ENCODE measurements at regions not wholly inside any gene's neighbourhood (a gene's known extent, or its start where the extent isn't known, plus 50 kb on each side); places are given as distances from the start of the nearest gene placed in this dataset.
A peak's percentile ranks its signal among the peaks of the same experiment; 100 is the strongest.

- no peak for DNase-seq (ENCODE audit: low spot score)
Measured at GRCh38 chr14:95466506-95466905, 49.9 kb downstream of the SYNE3 start.

DNA sequence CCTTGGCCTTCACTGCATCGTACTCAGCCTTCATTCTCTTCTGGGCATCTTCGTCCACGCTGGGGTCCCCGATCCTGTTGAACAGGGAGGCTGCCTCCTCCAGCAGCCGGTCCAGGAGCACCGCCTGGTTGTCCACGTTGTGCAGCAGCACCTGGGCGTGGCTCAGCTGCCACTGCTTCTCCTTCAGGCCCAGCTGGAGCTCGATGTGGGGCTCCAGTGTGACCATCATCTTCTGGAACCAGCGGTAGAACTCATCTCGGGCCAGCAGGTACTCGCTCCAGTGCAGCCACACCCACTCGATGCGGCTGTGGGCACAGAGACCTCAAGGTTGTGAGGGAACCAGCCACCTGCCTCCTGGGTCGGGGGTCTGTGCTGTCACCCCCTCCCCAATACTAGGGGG is 50.5 kb downstream of the SYNE3 start:
- no peak for DNase-seq (ENCODE audit: low spot score)

GRCh38 chr14:95465358-95465757 is 51.1 kb downstream of the SYNE3 start:
- DNase-seq (ENCODE audit: low spot score), result no peak

DNA sequence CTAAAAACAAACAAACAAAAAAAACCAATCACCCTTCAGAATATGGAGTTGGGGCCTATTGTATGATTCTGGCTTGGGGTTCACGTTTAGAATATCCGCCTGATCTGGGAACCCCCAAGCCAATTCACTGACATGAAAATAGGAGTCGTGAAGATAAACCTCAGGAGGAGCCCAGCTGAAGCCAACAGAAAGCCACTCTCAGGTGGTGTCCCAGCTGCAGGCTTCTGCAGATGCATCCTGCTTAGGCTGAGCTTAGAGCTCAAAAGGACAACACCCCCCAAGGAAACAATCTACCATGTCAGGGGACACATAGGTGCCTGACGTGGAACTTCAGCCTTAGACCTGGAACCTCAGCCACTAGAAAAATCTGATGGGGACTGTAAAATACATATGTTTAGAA is 51.9 kb downstream of the SYNE3 start:
- no peak for DNase-seq (ENCODE audit: low spot score)

- no peak for DNase-seq (ENCODE audit: low spot score)
Measured at GRCh38 chr14:95464103-95464502, 52.3 kb downstream of the SYNE3 start.

DNA sequence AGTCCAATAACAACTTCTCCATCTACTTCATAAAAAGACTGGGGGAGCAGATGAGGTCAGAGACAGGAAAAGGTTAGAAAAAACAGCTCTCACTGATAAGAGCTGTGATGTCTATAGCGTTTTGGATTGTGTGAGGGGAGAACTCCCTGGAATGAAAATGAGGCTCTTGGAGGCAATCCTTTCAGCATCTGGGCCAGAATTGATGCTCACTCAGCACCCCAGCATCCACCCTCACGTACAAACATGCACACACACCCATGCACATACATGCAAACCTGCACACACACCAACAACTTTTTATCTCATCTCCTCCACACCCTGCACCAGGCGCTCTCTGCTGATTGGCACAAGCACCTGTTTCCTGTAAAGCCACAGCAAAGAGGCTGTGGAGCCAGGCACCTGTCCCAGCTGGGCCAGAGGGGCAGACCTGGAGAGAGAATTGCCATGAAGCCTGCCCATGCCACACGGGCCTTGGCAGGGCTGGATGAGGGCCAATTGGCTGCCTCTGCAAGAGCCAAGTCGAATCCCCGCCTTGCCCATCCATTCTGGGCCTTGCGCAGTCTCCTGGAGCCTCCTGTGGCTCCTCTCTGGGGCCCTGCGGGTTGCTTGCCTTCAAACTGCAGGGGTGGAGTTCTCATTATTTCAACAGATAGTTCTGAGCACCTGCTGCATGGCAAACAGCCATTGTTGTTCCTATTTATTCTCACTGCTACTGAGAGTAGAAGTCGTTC is 53.1 kb downstream of the SYNE3 start:
- DNase-seq (ENCODE audit: low spot score), result no peak

DNA sequence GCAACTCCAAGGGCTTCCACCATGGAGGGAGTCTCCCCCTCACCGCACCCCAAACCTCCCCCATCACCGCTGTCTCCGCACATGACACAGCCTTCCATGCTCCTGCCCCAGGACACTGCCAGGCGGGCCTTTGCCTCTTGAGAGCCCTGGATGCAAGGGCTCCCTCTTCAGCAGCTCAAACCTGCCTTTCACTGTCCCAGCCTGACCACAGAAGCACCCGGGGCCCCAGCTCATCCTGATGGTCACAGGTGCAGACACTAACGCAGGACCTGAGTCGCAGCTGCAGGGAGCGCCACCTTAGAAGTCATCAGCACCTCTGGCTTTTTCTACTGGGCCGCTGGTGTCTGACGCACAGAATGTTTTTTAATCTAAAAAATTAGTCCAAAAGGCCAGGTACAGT is 54.0 kb downstream of the SYNE3 start:
- DNase-seq (ENCODE audit: low spot score), result no peak

DNA sequence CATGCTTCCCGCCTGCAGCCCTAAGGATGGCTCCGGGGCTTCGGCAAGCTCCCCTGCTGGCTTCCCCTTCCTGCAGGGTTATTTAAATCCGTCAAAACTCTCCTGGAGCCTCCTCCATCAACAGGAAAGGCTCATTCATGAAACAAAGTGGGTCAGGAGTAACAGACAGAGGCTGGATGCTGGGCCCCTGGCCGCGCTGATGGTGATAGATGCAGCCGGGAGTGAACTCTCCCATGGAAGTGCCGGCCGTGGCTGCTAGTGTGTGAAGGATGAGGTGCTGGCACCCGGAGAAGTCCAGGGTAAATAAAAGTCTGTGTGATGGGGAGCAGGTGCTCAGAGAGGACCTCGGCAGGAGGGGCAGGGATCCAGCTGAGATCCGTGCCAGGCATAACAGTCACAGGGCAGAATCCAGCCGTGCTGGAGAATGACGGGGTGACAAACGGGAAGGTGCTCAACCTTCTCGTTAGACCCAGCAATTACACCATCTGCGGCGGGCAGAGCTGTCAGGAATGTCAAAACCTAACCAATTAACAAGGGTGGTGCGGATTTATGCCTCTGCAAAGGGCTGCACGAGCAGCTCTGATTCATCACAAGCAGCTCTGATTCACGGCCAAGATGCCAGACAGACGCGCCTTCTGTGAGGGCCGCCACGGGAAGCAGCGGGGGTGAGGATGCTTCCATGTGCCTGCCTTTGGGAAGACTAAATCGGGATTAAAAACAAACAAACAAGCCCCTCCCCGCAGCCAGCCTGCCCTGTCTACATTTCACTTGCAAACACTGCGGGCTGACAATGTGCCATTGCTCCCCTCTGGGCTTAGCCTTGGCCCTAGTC is 55.6 kb downstream of the SYNE3 start:
- no peak for DNase-seq (ENCODE audit: low spot score)

- no peak for DNase-seq (ENCODE audit: low spot score)
Measured at GRCh38 chr14:95458906-95459305, 57.5 kb downstream of the SYNE3 start.

- DNase-seq (ENCODE audit: low spot score), result no peak
Measured at GRCh38 chr14:95458459-95458858, 58.0 kb downstream of the SYNE3 start.

GRCh38 chr14:95456281-95456680 is 60.2 kb downstream of the SYNE3 start:
- no peak for DNase-seq (ENCODE audit: low spot score)

DNA sequence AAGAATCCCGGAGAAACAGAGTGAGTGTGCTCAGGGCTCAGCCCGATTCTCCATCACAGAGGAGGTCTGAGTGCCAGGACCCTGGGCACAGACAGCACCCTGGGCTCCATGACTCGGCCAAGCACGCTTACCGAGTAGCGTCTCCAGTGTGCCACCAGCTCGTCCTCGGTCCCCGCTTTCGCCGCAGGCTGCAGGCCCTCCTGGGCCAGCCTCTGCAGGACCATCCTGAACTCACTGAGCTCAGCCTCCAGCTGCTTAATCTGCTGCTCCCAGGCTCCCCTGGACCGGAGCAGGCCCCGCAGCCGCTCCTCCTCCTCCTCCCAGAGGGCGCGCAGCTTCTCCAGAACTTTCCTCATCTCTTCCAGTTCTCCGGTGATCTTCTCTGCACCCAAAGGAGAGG is 61.2 kb downstream of the SYNE3 start:
- DNase-seq (ENCODE audit: low spot score), result no peak

GRCh38 chr14:95453713-95453980 is 62.8 kb downstream of the SYNE3 start:
- no peak for DNase-seq (ENCODE audit: low spot score)

DNA sequence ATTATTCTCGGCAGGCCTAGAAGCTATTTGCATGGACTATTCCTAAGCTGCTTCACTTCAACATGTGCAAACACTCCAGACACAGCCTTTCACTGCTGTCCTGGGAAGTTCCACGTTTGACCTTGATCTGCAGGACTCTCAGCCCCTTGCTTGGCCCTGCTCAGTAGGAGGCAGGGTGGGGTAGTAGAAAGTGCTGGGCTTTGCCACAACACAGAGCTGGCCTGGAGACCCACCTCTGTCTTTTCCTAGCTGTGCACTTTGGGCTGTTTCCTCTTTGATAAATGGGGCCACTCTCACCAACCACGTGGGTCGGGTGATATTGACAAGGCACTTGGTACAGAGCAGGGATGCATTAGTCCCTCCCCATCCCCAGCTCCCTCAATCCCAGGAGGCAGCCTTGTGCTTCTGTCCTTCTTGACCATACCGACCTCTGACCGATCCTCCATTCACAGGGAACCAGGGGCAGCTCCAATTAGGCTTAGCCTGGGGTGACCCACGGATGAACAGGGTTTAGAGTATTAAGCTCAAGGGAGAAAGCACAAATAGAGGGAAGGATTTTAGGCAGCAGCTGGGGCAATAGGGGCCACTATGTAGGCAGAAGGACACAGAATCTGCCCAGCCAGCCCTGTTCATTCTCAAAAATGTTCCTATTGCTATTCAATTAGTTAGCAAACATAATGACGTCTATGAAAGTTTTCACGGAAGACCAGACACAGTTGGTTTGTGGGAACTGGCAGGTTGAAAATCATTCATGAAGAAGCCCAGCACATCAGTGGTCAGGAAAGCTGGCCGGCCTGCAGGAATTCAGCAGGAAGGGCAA is 63.3 kb downstream of the SYNE3 start:
- no peak for DNase-seq (ENCODE audit: low spot score)

- DNase-seq (ENCODE audit: low spot score), result no peak
Measured at GRCh38 chr14:95452176-95452892, 64.1 kb downstream of the SYNE3 start.

DNA sequence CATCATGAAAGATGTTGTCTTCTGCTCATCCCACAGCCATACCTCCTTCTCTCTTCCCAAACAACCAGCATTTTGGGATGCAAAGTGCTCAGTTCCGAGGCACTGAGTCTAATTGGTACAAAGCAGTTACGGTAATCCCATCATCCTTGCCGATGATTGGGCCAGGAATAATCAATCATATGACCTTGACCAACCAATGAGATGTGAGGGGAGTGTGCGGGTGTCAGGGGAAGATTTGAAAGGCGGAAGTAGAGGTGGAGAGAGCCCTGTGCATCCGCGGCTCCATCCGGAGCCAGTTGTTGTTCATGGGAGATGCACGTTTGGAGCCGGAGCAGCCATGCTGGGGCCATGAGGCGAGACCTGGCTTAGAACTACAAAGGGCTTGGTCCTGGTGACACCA is 67.3 kb downstream of the SYNE3 start:
- no peak for DNase-seq (ENCODE audit: low spot score)

GRCh38 chr14:95446470-95446869 is 70.0 kb downstream of the SYNE3 start:
- no peak for DNase-seq (ENCODE audit: low spot score)

DNA sequence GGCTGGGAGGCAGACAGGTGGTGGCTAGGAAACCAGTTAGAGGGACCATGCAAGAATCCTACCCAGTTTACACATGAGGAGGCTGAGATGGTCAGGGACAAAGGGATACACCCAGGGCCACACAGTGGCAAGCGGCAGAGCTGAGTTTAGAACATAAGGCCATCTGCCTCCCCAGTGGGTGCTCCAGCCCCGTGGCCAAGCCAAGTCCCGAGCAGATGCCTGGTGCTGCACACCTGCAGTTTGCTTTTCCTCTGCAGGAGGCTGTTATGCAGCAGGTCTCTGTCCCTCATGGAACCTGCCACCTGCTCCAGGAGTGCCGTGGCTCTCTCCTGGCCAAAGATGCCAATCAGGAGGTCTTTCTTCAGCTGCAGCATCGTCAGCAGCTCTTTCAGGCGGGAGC is 70.8 kb downstream of the SYNE3 start:
- DNase-seq (ENCODE audit: low spot score), result no peak

DNA sequence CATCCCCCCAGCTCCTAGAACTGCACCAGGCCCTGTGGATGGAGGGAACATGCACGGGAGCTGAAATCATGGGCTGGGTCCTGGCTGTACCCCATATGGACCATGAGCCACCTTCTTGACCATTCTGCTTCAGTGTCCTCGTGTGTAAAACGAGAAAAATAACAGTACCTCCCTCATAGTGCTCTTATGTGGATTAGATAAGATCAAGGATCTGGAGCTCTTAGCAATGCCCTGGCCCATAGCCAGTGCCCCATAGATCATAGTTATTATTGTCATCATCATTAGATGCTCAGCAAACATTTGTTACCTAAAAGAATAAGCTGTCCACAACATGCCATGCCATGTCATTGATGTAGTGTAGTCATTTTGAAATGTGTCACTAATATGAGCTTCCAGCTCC is 71.3 kb downstream of the SYNE3 start:
- DNase-seq (ENCODE audit: low spot score), result no peak

- no peak for DNase-seq (ENCODE audit: low spot score)
Measured at GRCh38 chr14:95444132-95445129, 72.0 kb downstream of the SYNE3 start.

DNA sequence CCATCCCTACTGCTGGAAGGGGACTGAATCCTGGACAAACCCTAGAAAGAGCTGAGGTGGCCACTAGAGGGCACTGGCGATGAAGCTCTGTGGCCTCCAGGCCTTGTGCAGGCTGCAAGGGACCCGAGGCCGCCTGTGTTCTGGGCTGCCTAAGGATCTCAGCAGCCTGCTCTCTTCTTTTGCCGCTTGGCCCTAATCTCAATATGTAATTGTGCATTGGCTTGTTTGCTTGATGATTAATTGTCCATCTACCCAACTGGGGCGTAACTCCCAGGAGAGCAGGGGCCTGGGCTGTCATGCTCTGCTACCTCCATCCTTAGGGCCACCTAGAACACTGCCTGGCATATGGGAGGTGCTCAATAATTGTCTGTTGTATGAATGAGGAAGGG is 73.8 kb downstream of the SYNE3 start:
- DNase-seq (ENCODE audit: low spot score), result peak; percentile 86
